Adrenal gland (tissue), 9 donors: ENCODE measurements at regions not wholly inside any gene's neighbourhood (a gene's known extent, or its start where the extent isn't known, plus 50 kb on each side); places are given as distances from the start of the nearest gene placed in this dataset.

ENCODE experiments used
- DNase-seq, 7 donors: peaks; one replicate each; pipeline ENCODE4 v3.0.0-alpha.2; 2019 to 2020
- H3K27ac ChIP-seq, 5 donors: fragments of 200-600 bp; sonication (generic) in 4 of 5; 1 replicate in 3 of 5; 2 replicates in 2 of 5; pipeline versions ENCODE4 v1.5.1 to v1.8.0; 2016 to 2020; ENCODE audit warnings: mild to moderate bottlenecking in 1 of 5
- H3K27me3 ChIP-seq: fragments of 200-600 bp; 2 replicates; pipeline ENCODE4 v1.8.0; 2021
- H3K36me3 ChIP-seq, 2 donors: fragments of 200-600 bp; replicated peaks in 1 of 2; 1 replicate in 1 of 2; 2 replicates in 1 of 2; pipeline versions ENCODE4 v1.5.1 to v1.8.0; 2018 to 2022
- H3K4me1 ChIP-seq, 2 donors: fragments of 200-600 bp; replicated peaks in 1 of 2; 1 replicate in 1 of 2; 2 replicates in 1 of 2; pipeline versions ENCODE4 v1.5.1 to v1.8.0; 2018 to 2021
- H3K4me3 ChIP-seq, 4 donors: fragments of 200-600 bp; sonication (generic) in 3 of 4; one replicate each; pipeline ENCODE4 v1.5.1; 2016 to 2018
- H3K9me3 ChIP-seq, 3 donors: fragments of 200-600 bp; sonication (generic) in 1 of 3; replicated peaks in 1 of 3; 1 replicate in 2 of 3; 2 replicates in 1 of 3; pipeline versions ENCODE4 v1.5.1 to v1.8.0; 2016 to 2021
- POLR2A ChIP-seq, 2 donors: fragments of 450-650 bp; IDR thresholded peaks; one replicate each; pipeline ENCODE4 v1.6.1; 2017; ENCODE audit warnings: antibody characterized with exemption in 2 of 2, mild to moderate bottlenecking in 2 of 2, moderate library complexity in 1 of 2
- WGBS, 4 donors: extraction: QIAGEN DNeasy Blood & Tissue Kit in 2 of 4; methylation state at CpG; one replicate each; pipeline versions ENCODE4 v1.1.5 to v1.1.7; 2013 to 2017; 5-methylcytosine and 5-hydroxymethylcytosine counted together
- intact Hi-C, 2 donors: fragments of 100-400 bp; cut with DNase I; formaldehyde crosslinking; loops; one replicate each; pipeline versions ENCODE4 v1.14.1 to v1.15.0; 2022 to 2023
- TF ChIP-seq, protein P1 (sequence below), 6 experiments: fragments of 450-650 bp in 4 of 6; fragments of 200-600 bp in 2 of 6; sonication (generic) in 1 of 6; IDR thresholded peaks; 1 replicate in 5 of 6; 2 replicates in 1 of 6; pipeline versions ENCODE4 v1.5.1 to v1.8.0; 2016 to 2021; ENCODE audit warnings: antibody characterized with exemption in 6 of 6, mild to moderate bottlenecking in 2 of 6, moderate library complexity in 1 of 6
- donor health status: healthy with polysubstance abuse.
- donor health status: Bipolar disorder and iron deficiency.
- donor health status: DM: yes; HTN: yes; CAD: no.
- donor health status: DM: no; HTN: no; CAD: no.
- donor health status: DM: no; HTN: no; CAD: no.

DNA sequence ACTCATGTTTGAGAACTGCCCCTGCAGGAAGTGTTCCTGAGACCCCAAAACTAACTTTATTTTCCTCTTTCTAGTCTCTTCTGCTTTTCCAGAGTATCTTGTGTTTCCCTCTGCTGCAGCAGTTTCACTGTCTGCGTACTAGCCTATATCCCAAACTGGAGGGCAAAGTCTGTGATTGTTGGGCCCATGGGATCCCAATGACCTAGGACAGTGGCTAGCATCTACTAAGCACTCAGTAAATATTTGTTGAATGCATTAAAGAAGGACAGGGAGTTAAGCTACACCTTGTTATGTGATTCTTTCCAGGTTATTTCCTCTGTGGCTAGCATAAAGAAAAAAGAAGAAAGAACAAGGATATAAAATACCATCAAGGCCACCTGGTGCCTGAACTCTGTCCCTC lies 210.6 kb upstream of the PHYHIPL start:
- H3K27ac ChIP-seq: no peak overlapping the region
- WGBS, 4 donors: 89 to 100% (median 95%) methylated on average over 1 of the region's 1 CpG
- no peak for DNase-seq
- H3K36me3 ChIP-seq: no peaks in the 10 kb centered on the region
- H3K27me3 ChIP-seq: no peaks in the 10 kb centered on the region
- no peak for TF ChIP-seq POLR2A (IDR thresholded peaks at IDR 0.05)
- TF ChIP-seq, protein P1, sequence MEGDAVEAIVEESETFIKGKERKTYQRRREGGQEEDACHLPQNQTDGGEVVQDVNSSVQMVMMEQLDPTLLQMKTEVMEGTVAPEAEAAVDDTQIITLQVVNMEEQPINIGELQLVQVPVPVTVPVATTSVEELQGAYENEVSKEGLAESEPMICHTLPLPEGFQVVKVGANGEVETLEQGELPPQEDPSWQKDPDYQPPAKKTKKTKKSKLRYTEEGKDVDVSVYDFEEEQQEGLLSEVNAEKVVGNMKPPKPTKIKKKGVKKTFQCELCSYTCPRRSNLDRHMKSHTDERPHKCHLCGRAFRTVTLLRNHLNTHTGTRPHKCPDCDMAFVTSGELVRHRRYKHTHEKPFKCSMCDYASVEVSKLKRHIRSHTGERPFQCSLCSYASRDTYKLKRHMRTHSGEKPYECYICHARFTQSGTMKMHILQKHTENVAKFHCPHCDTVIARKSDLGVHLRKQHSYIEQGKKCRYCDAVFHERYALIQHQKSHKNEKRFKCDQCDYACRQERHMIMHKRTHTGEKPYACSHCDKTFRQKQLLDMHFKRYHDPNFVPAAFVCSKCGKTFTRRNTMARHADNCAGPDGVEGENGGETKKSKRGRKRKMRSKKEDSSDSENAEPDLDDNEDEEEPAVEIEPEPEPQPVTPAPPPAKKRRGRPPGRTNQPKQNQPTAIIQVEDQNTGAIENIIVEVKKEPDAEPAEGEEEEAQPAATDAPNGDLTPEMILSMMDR (IDR thresholded peaks at IDR 0.05): no peak
- intact Hi-C loops: no loop called here
- no peaks in the 10 kb centered on the region for H3K9me3 ChIP-seq
- H3K4me3 ChIP-seq: no peak overlapping the region
- no peaks in the 10 kb centered on the region for H3K4me1 ChIP-seq

DNA sequence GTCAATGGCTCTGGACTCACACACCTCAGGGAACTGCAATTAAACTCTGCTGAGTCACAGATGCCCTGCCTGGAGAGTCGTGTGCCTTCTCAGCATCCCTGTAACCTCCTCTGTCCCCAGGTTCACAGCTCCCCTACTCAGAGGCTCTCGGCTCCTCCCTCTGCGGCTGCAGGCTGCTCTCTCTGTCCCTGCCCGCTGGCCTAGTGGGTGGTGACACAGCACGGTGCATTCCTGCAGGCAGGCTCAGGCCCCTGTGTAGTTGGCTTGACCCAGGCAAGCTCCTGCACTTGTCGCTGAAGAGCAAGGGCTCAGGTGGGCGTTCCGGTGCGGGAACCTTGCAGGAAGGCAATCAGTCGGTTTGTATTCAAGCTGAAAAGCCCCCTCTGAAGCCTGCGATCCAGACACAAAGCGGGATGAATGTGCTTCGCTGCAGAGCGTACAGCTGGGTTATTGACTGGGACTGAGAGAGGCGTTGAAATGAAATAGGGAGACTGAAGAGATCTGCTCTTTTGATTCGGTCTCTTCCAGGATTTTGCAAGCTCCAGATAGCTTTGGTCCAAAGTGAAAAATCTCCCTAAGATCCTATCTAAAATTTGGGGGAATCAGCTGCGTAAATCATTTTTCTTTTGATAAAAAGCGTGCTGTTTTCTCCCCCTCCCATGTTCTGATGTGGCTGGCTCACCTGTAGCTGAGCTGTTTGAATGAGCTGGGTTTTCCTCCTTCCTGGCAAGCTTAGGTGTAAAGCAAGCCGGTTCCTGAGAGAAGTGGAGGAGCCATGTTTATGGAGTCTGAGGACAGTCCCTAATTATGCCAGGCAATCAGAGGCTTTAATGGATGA lies 208.7 kb upstream of the PHYHIPL start:
- Histone ChIP-seq H3K9me3 (no peaks in the 10 kb centered on the region), H3K27me3 (no peaks in the 10 kb centered on the region), H3K4me3 (no peak overlapping the region), H3K36me3 (no peaks in the 10 kb centered on the region), H3K4me1 (no peaks in the 10 kb centered on the region), H3K27ac (no peak overlapping the region)
- no peak for DNase-seq
- intact Hi-C loops: no loop called here
- TF ChIP-seq POLR2A (IDR thresholded peaks at IDR 0.05): no peak
- TF ChIP-seq, protein P1 (IDR thresholded peaks at IDR 0.05): no peak
- 59 to 68% (median 64%) methylated on average over 10 to 19 of the region's 19 CpGs for WGBS, 4 donors

DNA sequence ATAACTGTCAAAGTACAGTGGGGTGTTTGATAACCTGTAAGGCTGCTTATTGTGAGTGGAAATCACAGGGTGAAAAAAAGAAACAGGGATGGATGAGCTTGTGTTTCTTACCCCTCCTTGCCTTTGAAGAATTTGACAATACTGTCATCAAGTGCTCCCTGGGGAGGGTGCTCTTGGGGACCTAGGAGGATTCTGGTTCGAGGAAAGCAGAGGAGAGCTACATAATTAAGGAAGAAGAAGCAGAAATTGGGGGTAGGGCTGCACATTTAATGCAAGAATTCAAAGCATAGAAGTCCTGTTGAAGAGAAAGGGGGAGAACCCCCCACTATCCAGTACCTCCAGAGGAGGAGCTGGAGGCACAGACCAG lies 208.1 kb upstream of the PHYHIPL start:
- intact Hi-C loops: no loop called here
- 64 to 84% (median 70%) methylated on average over 1 of the region's 1 CpG for WGBS, 4 donors
- H3K9me3 ChIP-seq: no peaks in the 10 kb centered on the region
- no peak overlapping the region for H3K27ac ChIP-seq
- H3K4me3 ChIP-seq: no peak overlapping the region
- DNase-seq: no peak
- H3K4me1 ChIP-seq: no peaks in the 10 kb centered on the region
- no peaks in the 10 kb centered on the region for H3K27me3 ChIP-seq
- H3K36me3 ChIP-seq: no peaks in the 10 kb centered on the region
- TF ChIP-seq, protein P1 (IDR thresholded peaks at IDR 0.05): no peak
- TF ChIP-seq POLR2A (IDR thresholded peaks at IDR 0.05): no peak

DNA sequence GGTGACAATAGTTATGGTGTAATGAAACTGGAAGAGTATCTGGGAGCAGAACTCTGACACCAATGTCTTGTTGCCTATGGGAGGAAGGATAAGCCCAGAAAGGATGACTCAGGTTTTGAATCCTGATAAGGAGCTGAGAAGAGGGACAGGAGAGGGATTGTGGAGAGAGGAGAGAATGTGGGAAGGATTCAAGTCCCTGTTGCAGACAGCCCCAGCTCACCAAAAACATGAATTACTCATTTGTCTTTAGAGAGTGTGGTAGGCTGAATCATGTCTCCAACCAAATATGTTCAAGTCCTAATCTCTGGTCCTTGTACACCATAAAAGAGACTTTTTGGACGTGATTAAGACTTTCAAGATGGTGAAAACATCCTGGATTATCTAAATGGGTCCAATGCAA lies 206.9 kb upstream of the PHYHIPL start:
- WGBS, 4 donors: 75 to 95% (median 85%) methylated on average over 1 of the region's 1 CpG
- Histone ChIP-seq H3K27me3 (no peaks in the 10 kb centered on the region), H3K27ac (no peak overlapping the region), H3K4me3 (no peak overlapping the region), H3K4me1 (no peaks in the 10 kb centered on the region), H3K9me3 (no peaks in the 10 kb centered on the region), H3K36me3 (no peaks in the 10 kb centered on the region)
- TF ChIP-seq POLR2A (IDR thresholded peaks at IDR 0.05): no peak
- TF ChIP-seq, protein P1 (IDR thresholded peaks at IDR 0.05): no peak
- DNase-seq: no peak
- intact Hi-C loops: no loop called here
